ENCODE measurements at regions not wholly inside any gene's neighbourhood (a gene's known extent, or its start where the extent isn't known, plus 50 kb on each side); places are given as distances from the start of the nearest gene placed in this dataset.

GRCh38 chr13:44024846-44025195, 145.1 kb downstream of the LACC1 start:
- TF ChIP-seq CTCF (IDR thresholded peaks at IDR 0.05) (no peak), POLR2AphosphoS5 (IDR thresholded peaks at IDR 0.05) (no peak), EP300 (IDR thresholded peaks at IDR 0.05) (no peak), POLR2A (IDR thresholded peaks at IDR 0.05) (no peak)

Measured in suprapubic skin (tissue), 4 donors.